Ishikawa (cell line): ENCODE measurements at regions not wholly inside any gene's neighbourhood (a gene's known extent, or its start where the extent isn't known, plus 50 kb on each side); places are given as distances from the start of the nearest gene placed in this dataset.

Experiments
- CEBPB ChIP-seq: IDR thresholded peaks from 2 replicates; pipeline ENCODE4 v1.6.1; 2012
- EGR1 ChIP-seq: IDR thresholded peaks from 2 replicates; pipeline ENCODE4 v1.6.1; 2012
- TAF1 ChIP-seq: IDR thresholded peaks from 2 replicates; pipeline ENCODE4 v1.6.1; 2012; ENCODE audit warnings: low read depth, mild to moderate bottlenecking
- TEAD4 ChIP-seq: IDR thresholded peaks from 2 replicates; pipeline ENCODE4 v1.6.1; 2012
- YY1 ChIP-seq: IDR thresholded peaks from 2 replicates; pipeline ENCODE4 v1.6.1; 2012; ENCODE audit warnings: low read depth
- TF ChIP-seq, protein P1 (sequence below): IDR thresholded peaks from 2 replicates; pipeline ENCODE4 v1.6.1; 2012
- TF ChIP-seq, protein P2 (sequence below): IDR thresholded peaks from 2 replicates; pipeline ENCODE4 v1.6.1; 2012

DNA sequence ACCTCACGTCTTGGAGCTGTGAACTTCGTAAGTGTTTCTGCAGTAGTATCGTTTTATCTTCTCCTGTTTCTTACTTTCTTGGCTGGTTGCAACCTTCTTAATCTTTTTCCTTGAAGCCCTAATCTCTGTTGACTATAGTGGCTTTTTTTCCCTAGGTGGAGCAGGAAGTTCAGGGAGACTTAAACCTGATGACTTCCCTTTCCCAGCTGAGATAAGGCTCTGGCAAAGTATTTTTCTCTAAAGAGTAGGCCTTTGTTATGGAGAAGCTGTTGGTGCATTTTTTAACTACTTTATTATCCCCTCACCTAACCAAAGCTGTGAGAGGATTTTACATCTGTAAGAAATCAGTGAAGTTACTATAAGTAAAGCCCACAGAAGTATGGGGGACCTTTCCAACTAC lies 723.1 kb upstream of the RIOK2 start:
- TF ChIP-seq YY1 (no peak), TAF1 (no peak), CEBPB (no peak), EGR1 (no peak), TEAD4 (no peak)
- TF ChIP-seq, protein P1, sequence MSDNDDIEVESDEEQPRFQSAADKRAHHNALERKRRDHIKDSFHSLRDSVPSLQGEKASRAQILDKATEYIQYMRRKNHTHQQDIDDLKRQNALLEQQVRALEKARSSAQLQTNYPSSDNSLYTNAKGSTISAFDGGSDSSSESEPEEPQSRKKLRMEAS: no peak
- TF ChIP-seq, protein P2, sequence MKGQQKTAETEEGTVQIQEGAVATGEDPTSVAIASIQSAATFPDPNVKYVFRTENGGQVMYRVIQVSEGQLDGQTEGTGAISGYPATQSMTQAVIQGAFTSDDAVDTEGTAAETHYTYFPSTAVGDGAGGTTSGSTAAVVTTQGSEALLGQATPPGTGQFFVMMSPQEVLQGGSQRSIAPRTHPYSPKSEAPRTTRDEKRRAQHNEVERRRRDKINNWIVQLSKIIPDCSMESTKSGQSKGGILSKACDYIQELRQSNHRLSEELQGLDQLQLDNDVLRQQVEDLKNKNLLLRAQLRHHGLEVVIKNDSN: no peak
